AG04450 (cell line): ENCODE measurements at regions not wholly inside any gene's neighbourhood (a gene's known extent, or its start where the extent isn't known, plus 50 kb on each side); places are given as distances from the start of the nearest gene placed in this dataset.

Source experiments
- CTCF ChIA-PET: fragments of 300-600, 350-600 bp; formaldehyde crosslinking; extraction: SDS; loops from one replicate; lab custom pipeline; 2022; ENCODE audit warnings: antibody characterized with exemption, inconsistent platforms; lab: Charles Lee
- POLR2A ChIA-PET: fragments of 350-600 bp; formaldehyde crosslinking; extraction: SDS; loops from one replicate; lab custom pipeline; 2021; ENCODE audit warnings: antibody characterized with exemption, inconsistent platforms; lab: Yijun Ruan, JAX
- DNase-seq: peaks from one replicate; pipeline ENCODE4 v3.0.0-alpha.2; 2011; ENCODE audit warnings: low read depth, low spot score
- H3K27ac ChIP-seq: one replicate; pipeline ENCODE4 v1.5.1; 2012; ENCODE audit warnings: low read depth, low read length, control low read depth
- H3K27me3 ChIP-seq: one replicate; pipeline ENCODE4 v1.6.0; 2012; ENCODE audit warnings: low read length; ENCODE audit not compliant: control insufficient read depth, insufficient read depth
- H3K4me3 ChIP-seq: 2 replicates; pipeline ENCODE4 v1.5.1; 2011; ENCODE audit warnings: mild to moderate bottlenecking, low read depth, low read length, control low read depth
- H3K9me3 ChIP-seq: 2 replicates; pipeline ENCODE4 v1.5.1; 2012; ENCODE audit warnings: low read length; ENCODE audit not compliant: control insufficient read depth, insufficient read depth
- TF ChIP-seq, protein P1 (sequence below): IDR thresholded peaks from 2 replicates; pipeline ENCODE4 v1.5.1; 2011; ENCODE audit warnings: low read depth, low read length, control low read depth, inconsistent platforms

GRCh38 chr2:2847209-2847676, 516.2 kb upstream of the MYT1L start:
- Histone ChIP-seq H3K4me3 (no peak overlapping the region), H3K27ac (no peak overlapping the region), H3K9me3 (peaks cover 88% of the 10 kb centered on the region), H3K27me3 (no peaks in the 10 kb centered on the region)
- CTCF ChIA-PET, result no interaction called here
- DNase-seq, result no peak
- TF ChIP-seq, protein P1, sequence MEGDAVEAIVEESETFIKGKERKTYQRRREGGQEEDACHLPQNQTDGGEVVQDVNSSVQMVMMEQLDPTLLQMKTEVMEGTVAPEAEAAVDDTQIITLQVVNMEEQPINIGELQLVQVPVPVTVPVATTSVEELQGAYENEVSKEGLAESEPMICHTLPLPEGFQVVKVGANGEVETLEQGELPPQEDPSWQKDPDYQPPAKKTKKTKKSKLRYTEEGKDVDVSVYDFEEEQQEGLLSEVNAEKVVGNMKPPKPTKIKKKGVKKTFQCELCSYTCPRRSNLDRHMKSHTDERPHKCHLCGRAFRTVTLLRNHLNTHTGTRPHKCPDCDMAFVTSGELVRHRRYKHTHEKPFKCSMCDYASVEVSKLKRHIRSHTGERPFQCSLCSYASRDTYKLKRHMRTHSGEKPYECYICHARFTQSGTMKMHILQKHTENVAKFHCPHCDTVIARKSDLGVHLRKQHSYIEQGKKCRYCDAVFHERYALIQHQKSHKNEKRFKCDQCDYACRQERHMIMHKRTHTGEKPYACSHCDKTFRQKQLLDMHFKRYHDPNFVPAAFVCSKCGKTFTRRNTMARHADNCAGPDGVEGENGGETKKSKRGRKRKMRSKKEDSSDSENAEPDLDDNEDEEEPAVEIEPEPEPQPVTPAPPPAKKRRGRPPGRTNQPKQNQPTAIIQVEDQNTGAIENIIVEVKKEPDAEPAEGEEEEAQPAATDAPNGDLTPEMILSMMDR, result no peak
- POLR2A ChIA-PET, result no interaction called here

DNA sequence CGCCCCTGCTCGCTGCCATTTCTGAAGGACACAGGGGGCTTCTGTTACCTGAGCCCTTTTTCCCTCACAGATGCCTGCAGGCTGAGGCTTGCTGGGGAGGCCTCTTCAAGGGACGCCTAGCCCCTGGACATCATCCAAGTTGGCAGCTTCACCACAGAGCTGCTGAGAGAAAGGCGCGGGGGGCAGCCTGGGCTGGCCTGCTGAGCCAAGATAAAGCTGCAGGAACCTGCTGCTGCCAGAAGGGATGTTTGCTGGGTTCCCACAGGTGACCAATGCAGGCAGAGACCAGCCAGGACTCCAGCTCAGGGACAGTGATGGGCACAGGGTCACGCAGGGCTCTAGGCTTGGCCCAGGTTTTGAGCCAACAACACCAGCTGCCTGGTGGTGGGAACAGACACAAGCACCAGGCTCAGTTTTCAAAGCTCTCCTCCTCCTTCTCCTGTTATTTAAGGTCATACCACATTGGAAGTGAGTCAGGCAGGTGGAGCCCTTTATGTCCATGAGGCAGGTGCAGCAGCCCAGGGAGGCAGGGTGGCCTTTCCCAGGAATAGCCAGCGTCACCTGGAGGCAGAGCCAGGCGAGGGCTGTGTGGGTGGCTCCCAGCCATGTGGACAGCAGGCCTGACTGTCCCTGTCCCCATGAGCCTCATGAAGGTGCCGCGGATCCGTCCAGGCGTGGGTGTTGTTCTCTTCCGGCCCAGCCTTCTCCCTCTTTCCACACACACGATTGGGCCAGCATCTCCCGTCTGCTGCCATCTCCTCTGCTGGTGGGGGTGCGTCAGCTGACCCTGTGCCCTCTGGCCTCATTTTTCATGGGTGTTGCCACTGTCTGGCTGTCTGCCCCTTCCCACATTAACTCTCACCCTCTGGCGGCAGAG, 515.5 kb upstream of the MYT1L start:
- Histone ChIP-seq H3K9me3 (peaks cover 82% of the 10 kb centered on the region), H3K4me3 (no peak overlapping the region), H3K27me3 (no peaks in the 10 kb centered on the region), H3K27ac (no peak overlapping the region)
- POLR2A ChIA-PET, result no interaction called here
- TF ChIP-seq, protein P1, result no peak
- CTCF ChIA-PET, result no interaction called here
- DNase-seq, result no peak

- peaks cover 79% of the 10 kb centered on the region for H3K9me3 ChIP-seq
- ChIA-PET POLR2A (no interaction called here), CTCF (no interaction called here)
- H3K27me3 ChIP-seq, result no peaks in the 10 kb centered on the region
- no peak overlapping the region for H3K4me3 ChIP-seq
- DNase-seq, result no peak
- TF ChIP-seq, protein P1, result no peak
- no peak overlapping the region for H3K27ac ChIP-seq
Observed at GRCh38 chr2:2845806-2846315, 514.8 kb upstream of the MYT1L start.

DNA sequence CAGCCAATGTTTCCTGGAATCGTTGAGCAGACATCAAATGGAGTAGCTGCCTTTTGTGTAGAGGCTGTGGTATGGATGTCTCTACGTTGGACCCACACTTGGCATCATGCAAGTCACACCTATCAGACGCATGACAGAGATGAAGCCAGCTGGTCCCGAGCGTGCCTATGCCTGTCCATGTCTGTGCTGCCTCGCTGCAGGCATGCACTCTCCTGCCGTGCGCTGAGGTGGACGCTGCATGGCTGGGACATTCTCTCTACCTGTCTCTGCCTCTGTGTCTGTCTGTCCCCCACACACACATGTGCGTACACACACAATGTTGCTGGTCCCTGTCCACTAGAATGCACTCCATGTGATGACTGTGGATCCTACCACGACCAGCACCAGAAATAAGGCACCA, 514.2 kb upstream of the MYT1L start:
- TF ChIP-seq, protein P1, result no peak
- Histone ChIP-seq H3K27ac (no peak overlapping the region), H3K4me3 (no peak overlapping the region), H3K9me3 (peaks cover 79% of the 10 kb centered on the region), H3K27me3 (no peaks in the 10 kb centered on the region)
- DNase-seq, result no peak
- POLR2A ChIA-PET, result no interaction called here
- CTCF ChIA-PET, result no interaction called here

DNA sequence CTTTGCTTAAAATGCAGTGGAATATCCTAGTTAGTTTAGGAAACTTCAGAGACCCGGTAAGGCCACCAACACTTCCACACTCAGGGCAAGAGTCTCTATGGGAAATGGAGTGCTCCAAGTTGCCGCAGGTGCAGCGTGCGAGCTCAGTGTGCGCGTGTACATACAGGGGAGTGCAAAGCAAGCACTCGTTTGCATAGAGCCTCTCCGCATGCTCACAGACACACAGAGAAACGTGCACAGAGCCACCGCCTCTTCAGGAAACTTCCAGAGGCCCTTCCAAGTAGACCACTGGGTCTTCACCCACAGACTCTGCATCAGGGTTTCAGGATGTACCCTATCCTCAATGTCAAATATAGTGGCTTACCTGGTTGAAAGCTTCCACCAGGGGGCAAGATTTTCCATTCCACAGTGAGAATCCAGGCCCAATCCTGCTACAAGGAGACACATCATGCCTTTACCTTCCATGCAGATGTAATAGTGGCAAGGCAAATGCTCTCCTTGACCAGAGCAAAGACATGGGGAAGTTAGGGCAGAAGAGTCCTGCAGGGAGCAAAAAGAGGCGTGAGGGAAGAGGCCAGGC, 513.0 kb upstream of the MYT1L start:
- ChIA-PET CTCF (no interaction called here), POLR2A (no interaction called here)
- TF ChIP-seq, protein P1, result no peak
- Histone ChIP-seq H3K27me3 (no peaks in the 10 kb centered on the region), H3K9me3 (peaks cover 79% of the 10 kb centered on the region), H3K27ac (no peak overlapping the region), H3K4me3 (no peak overlapping the region)
- DNase-seq, result no peak
